HG03064 (cell line): ENCODE measurements at regions not wholly inside any gene's neighbourhood (a gene's known extent, or its start where the extent isn't known, plus 50 kb on each side); places are given as distances from the start of the nearest gene placed in this dataset.

ENCODE experiments used
- ATAC-seq: cut with Tn5 transposase; IDR thresholded peaks from one replicate; pipeline ENCODE4 v1.9.1; 2021; ENCODE audit warnings: low read depth; ENCODE audit not compliant: unreplicated experiment

GRCh38 chr2:220240641-220241040 lies 613.2 kb downstream of the SLC4A3 start:
- no peak for ATAC-seq

- ATAC-seq = no peak
Observed at GRCh38 chr2:220241423-220241822, 614.0 kb downstream of the SLC4A3 start.

GRCh38 chr2:220243571-220243970 lies 616.1 kb downstream of the SLC4A3 start:
- no peak for ATAC-seq

- no peak for ATAC-seq
Observed at GRCh38 chr2:220246386-220246785, 619.0 kb downstream of the SLC4A3 start.

- ATAC-seq = no peak
Observed at GRCh38 chr2:220247588-220248350, 620.3 kb downstream of the SLC4A3 start.

- ATAC-seq = no peak
Observed at GRCh38 chr2:220259662-220260061, 632.2 kb downstream of the SLC4A3 start.

- no peak for ATAC-seq
Observed at GRCh38 chr2:220263300-220263699, 635.9 kb downstream of the SLC4A3 start.

- ATAC-seq = no peak
Observed at GRCh38 chr2:220269367-220269766, 641.9 kb downstream of the SLC4A3 start.

GRCh38 chr2:220270481-220271070 lies 643.1 kb downstream of the SLC4A3 start:
- ATAC-seq = no peak

GRCh38 chr2:220272656-220273055 lies 645.2 kb downstream of the SLC4A3 start:
- no peak for ATAC-seq

- no peak for ATAC-seq
Observed at GRCh38 chr2:220273082-220273481, 645.7 kb downstream of the SLC4A3 start.

GRCh38 chr2:220275454-220275853 lies 648.0 kb downstream of the SLC4A3 start:
- ATAC-seq = no peak

GRCh38 chr2:220276741-220277444 lies 649.5 kb downstream of the SLC4A3 start:
- no peak for ATAC-seq

GRCh38 chr2:220277445-220277975 lies 650.1 kb downstream of the SLC4A3 start:
- ATAC-seq = no peak

- ATAC-seq = no peak
Observed at GRCh38 chr2:220278022-220278421, 650.6 kb downstream of the SLC4A3 start.

- ATAC-seq = no peak
Observed at GRCh38 chr2:220279372-220279771, 651.9 kb downstream of the SLC4A3 start.

GRCh38 chr2:220279840-220280239 lies 652.4 kb downstream of the SLC4A3 start:
- ATAC-seq = no peak

- no peak for ATAC-seq
Observed at GRCh38 chr2:220280736-220281135, 653.3 kb downstream of the SLC4A3 start.

GRCh38 chr2:220281771-220282170 lies 654.3 kb downstream of the SLC4A3 start:
- ATAC-seq = no peak

GRCh38 chr2:220282236-220282635 lies 654.8 kb downstream of the SLC4A3 start:
- no peak for ATAC-seq

- no peak for ATAC-seq
Observed at GRCh38 chr2:220293966-220294365, 666.5 kb downstream of the SLC4A3 start.
